ENCODE measurements at regions not wholly inside any gene's neighbourhood (a gene's known extent, or its start where the extent isn't known, plus 50 kb on each side); places are given as distances from the start of the nearest gene placed in this dataset.

DNA sequence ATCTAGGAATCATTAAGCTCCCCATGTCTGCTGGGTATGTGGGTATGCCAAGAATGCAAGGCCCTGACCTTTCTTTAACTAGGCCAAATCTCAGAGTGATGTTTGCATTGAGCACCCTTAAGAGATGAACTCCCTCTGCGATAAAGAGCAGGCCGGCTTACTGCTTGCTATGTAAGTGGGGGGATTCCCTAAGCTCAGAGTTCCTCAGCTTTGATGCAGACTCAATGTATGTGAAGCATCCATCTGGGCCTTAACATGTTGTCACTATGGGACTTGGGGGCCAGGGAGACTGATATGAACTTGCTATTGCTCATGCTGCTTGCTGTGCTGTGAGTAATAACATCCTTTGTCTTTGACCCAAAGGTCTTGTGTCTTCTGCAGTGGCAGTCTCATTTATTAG, 149.7 kb downstream of the C12orf75 start:
- TF ChIP-seq, protein P1, sequence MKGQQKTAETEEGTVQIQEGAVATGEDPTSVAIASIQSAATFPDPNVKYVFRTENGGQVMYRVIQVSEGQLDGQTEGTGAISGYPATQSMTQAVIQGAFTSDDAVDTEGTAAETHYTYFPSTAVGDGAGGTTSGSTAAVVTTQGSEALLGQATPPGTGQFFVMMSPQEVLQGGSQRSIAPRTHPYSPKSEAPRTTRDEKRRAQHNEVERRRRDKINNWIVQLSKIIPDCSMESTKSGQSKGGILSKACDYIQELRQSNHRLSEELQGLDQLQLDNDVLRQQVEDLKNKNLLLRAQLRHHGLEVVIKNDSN (IDR thresholded peaks at IDR 0.05) = no peak
- no peak for TF ChIP-seq ZBTB7A (IDR thresholded peaks at IDR 0.05; ENCODE audit: low read depth)
- TF ChIP-seq, protein P2, sequence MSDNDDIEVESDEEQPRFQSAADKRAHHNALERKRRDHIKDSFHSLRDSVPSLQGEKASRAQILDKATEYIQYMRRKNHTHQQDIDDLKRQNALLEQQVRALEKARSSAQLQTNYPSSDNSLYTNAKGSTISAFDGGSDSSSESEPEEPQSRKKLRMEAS (IDR thresholded peaks at IDR 0.05) = no peak
- no peak for TF ChIP-seq FOXM1 (IDR thresholded peaks at IDR 0.05; ENCODE audit: borderline replicate concordance, low read depth)
- no peak for TF ChIP-seq TEAD4 (IDR thresholded peaks at IDR 0.05)
- no peak for TF ChIP-seq YY1 (IDR thresholded peaks at IDR 0.05; ENCODE audit: low read depth)
- TF ChIP-seq TAF1 (IDR thresholded peaks at IDR 0.05; ENCODE audit: low read depth) = no peak
- no peak for TF ChIP-seq CEBPB (IDR thresholded peaks at IDR 0.05)
- no peak for TF ChIP-seq RAD21 (IDR thresholded peaks at IDR 0.05; ENCODE audit: low read depth)
- TF ChIP-seq, protein P3, sequence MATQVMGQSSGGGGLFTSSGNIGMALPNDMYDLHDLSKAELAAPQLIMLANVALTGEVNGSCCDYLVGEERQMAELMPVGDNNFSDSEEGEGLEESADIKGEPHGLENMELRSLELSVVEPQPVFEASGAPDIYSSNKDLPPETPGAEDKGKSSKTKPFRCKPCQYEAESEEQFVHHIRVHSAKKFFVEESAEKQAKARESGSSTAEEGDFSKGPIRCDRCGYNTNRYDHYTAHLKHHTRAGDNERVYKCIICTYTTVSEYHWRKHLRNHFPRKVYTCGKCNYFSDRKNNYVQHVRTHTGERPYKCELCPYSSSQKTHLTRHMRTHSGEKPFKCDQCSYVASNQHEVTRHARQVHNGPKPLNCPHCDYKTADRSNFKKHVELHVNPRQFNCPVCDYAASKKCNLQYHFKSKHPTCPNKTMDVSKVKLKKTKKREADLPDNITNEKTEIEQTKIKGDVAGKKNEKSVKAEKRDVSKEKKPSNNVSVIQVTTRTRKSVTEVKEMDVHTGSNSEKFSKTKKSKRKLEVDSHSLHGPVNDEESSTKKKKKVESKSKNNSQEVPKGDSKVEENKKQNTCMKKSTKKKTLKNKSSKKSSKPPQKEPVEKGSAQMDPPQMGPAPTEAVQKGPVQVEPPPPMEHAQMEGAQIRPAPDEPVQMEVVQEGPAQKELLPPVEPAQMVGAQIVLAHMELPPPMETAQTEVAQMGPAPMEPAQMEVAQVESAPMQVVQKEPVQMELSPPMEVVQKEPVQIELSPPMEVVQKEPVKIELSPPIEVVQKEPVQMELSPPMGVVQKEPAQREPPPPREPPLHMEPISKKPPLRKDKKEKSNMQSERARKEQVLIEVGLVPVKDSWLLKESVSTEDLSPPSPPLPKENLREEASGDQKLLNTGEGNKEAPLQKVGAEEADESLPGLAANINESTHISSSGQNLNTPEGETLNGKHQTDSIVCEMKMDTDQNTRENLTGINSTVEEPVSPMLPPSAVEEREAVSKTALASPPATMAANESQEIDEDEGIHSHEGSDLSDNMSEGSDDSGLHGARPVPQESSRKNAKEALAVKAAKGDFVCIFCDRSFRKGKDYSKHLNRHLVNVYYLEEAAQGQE (IDR thresholded peaks at IDR 0.05; ENCODE audit: low read depth) = no peak
- no peak for TF ChIP-seq TCF12 (IDR thresholded peaks at IDR 0.05; ENCODE audit: low read depth)
- TF ChIP-seq CREB1 (IDR thresholded peaks at IDR 0.05; ENCODE audit: low read depth) = no peak
- TF ChIP-seq NFIC (IDR thresholded peaks at IDR 0.05) = no peak
- TF ChIP-seq EGR1 (IDR thresholded peaks at IDR 0.05) = no peak
- no peak for TF ChIP-seq EP300 (IDR thresholded peaks at IDR 0.05; ENCODE audit: borderline replicate concordance)

DNA sequence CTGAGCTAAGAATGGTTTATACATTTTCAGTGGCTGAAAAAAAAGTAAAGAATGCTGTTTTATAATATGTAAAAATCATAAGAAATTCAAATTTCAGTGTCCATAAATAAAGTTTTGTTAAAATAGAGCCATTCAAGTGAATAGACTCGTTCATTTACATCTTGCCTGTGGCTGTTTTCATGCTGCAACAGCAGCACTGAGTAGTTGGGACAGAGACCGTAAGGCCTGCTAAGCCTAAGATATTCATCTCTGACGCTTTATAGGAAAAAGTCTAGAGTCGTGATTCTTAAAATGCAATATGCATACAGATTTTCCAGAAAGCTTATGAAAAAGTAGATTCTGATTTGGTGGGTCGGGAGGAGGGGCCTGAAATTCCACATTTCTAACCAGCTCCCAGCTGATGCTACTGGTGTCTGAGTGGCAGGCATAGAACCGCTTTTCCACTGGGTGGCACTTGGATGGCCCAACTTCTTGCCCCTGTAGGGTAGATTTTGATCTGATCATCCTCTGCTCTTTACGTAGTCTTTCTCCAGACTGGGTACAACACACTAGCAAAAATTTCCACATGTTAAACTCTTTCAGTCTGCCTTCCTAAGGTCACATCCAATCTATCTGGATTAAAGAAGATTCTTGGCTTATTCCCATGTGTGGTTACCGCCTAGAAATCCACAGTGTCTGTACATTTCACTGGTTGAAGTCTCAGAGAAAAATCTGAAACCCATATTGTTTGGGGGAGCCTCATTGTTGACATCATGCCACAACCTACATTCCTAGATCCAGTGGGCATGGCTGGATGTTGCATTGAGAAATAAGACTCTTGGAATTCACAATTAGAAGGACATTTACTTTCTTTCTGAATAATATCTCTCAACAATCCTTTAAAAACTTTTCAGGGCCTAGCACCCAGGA, 151.2 kb downstream of the C12orf75 start:
- no peak for TF ChIP-seq TAF1 (IDR thresholded peaks at IDR 0.05; ENCODE audit: low read depth)
- no peak for TF ChIP-seq CREB1 (IDR thresholded peaks at IDR 0.05; ENCODE audit: low read depth)
- TF ChIP-seq CEBPB (IDR thresholded peaks at IDR 0.05) = no peak
- TF ChIP-seq, protein P2 (IDR thresholded peaks at IDR 0.05) = no peak
- no peak for TF ChIP-seq YY1 (IDR thresholded peaks at IDR 0.05; ENCODE audit: low read depth)
- TF ChIP-seq EGR1 (IDR thresholded peaks at IDR 0.05) = no peak
- TF ChIP-seq FOXM1 (IDR thresholded peaks at IDR 0.05; ENCODE audit: borderline replicate concordance, low read depth) = no peak
- no peak for TF ChIP-seq RAD21 (IDR thresholded peaks at IDR 0.05; ENCODE audit: low read depth)

DNA sequence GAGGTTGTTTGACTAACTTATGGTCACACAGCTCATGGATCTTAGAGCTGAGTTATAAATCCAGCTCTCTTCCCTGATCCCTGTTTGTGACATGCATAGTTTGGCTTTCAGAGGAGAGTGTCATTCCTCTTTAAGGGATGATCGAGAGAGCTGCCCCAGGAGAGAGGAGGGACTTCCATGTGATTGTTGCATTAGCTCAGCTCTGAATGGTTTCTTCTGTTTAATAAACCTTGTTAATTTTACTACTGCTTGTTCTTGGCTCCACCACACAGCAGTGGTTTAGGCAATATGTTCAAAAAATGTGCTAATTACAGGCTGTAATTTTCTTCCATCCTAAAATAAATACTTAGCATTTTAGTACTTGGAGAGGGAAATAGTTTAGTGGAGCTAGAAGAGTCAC, 152.5 kb downstream of the C12orf75 start:
- TF ChIP-seq, protein P2 (IDR thresholded peaks at IDR 0.05) = no peak
- TF ChIP-seq ZBTB7A (IDR thresholded peaks at IDR 0.05; ENCODE audit: low read depth) (no peak), TCF12 (IDR thresholded peaks at IDR 0.05; ENCODE audit: low read depth) (no peak), TEAD4 (IDR thresholded peaks at IDR 0.05) (no peak), EGR1 (IDR thresholded peaks at IDR 0.05) (no peak), CREB1 (IDR thresholded peaks at IDR 0.05; ENCODE audit: low read depth) (no peak), EP300 (IDR thresholded peaks at IDR 0.05; ENCODE audit: borderline replicate concordance) (no peak), FOXM1 (IDR thresholded peaks at IDR 0.05; ENCODE audit: borderline replicate concordance, low read depth) (no peak), NFIC (IDR thresholded peaks at IDR 0.05) (no peak), YY1 (IDR thresholded peaks at IDR 0.05; ENCODE audit: low read depth) (no peak)

DNA sequence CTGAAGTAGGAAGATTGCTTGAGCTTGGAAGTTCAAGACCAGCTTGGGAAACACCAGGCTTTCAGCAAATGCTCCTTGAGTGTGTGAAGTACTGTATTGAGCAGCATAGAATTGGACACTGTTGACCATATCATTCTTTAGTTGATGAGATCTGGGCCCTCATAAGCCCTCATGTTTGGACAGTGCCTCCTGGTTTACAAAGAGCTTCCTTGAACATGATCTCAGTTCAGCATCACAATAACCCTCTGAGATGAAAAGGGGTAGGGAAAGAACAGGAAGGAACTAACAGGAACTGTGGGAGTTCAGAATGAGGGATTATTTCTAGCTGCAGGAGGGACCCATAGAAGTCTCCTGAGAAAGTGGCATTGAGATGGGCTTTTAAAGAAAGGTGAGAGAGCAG, 153.2 kb downstream of the C12orf75 start:
- TF ChIP-seq NFIC (IDR thresholded peaks at IDR 0.05) (no peak), CREB1 (IDR thresholded peaks at IDR 0.05; ENCODE audit: low read depth) (no peak), ZBTB7A (IDR thresholded peaks at IDR 0.05; ENCODE audit: low read depth) (no peak), TCF12 (IDR thresholded peaks at IDR 0.05; ENCODE audit: low read depth) (no peak), TAF1 (IDR thresholded peaks at IDR 0.05; ENCODE audit: low read depth) (no peak), TEAD4 (IDR thresholded peaks at IDR 0.05) (no peak), FOXM1 (IDR thresholded peaks at IDR 0.05; ENCODE audit: borderline replicate concordance, low read depth) (no peak), YY1 (IDR thresholded peaks at IDR 0.05; ENCODE audit: low read depth) (no peak), EGR1 (IDR thresholded peaks at IDR 0.05) (no peak), EP300 (IDR thresholded peaks at IDR 0.05; ENCODE audit: borderline replicate concordance) (no peak), CEBPB (IDR thresholded peaks at IDR 0.05) (no peak)
- TF ChIP-seq, protein P2 (IDR thresholded peaks at IDR 0.05) = no peak
- TF ChIP-seq, protein P1 (IDR thresholded peaks at IDR 0.05) = no peak
- TF ChIP-seq, protein P3 (IDR thresholded peaks at IDR 0.05; ENCODE audit: low read depth) = no peak
